Neuronal stem cell (in vitro differentiated cells): ENCODE measurements at regions not wholly inside any gene's neighbourhood (a gene's known extent, or its start where the extent isn't known, plus 50 kb on each side); places are given as distances from the start of the nearest gene placed in this dataset.
A peak's percentile ranks its signal among the peaks of the same experiment; 100 is the strongest.

Source experiments
- DNase-seq: peaks from one replicate; pipeline ENCODE4 v3.0.0-alpha.2; 2013; ENCODE audit warnings: low spot score
- H2AFZ ChIP-seq: one replicate; pipeline ENCODE4 v1.6.1; 2013; ENCODE audit warnings: mild to moderate bottlenecking, low read length, inconsistent platforms
- H2AK5ac ChIP-seq: 2 replicates; pipeline ENCODE4 v1.6.1; 2013; ENCODE audit warnings: low read depth, mild to moderate bottlenecking, inconsistent platforms, low read length, moderate library complexity, mixed read lengths
- H2BK120ac ChIP-seq: 2 replicates; pipeline ENCODE4 v1.6.1; 2013; ENCODE audit warnings: low read depth, mild to moderate bottlenecking, inconsistent platforms, low read length, moderate library complexity, mixed read lengths
- H2BK12ac ChIP-seq: one replicate; pipeline ENCODE4 v1.6.1; 2013; ENCODE audit warnings: low read length, inconsistent platforms
- H2BK15ac ChIP-seq: 2 replicates; pipeline ENCODE4 v1.6.1; 2013; ENCODE audit warnings: mild to moderate bottlenecking, low read length, inconsistent platforms, mixed read lengths
- H2BK5ac ChIP-seq: one replicate; pipeline ENCODE4 v1.6.1; 2013; ENCODE audit warnings: inconsistent platforms, mild to moderate bottlenecking, low read length, moderate library complexity
- H3K14ac ChIP-seq: one replicate; pipeline ENCODE4 v1.6.1; 2013; ENCODE audit warnings: low read length, inconsistent platforms
- H3K18ac ChIP-seq: 2 replicates; pipeline ENCODE4 v1.6.1; 2013; ENCODE audit warnings: low read length, inconsistent platforms
- H3K23ac ChIP-seq: 2 replicates; pipeline ENCODE4 v1.6.1; 2013; ENCODE audit warnings: low read depth, mild to moderate bottlenecking, mixed read lengths, low read length, inconsistent platforms; ENCODE audit not compliant: poor library complexity
- H3K27ac ChIP-seq: replicated peaks from 3 replicates; pipeline ENCODE4 v1.5.1; 2013; ENCODE audit warnings: low read length, inconsistent platforms
- H3K27me3 ChIP-seq, 3 experiments: 2 replicates each; pipeline ENCODE4 v1.6.1; 2013; ENCODE audit warnings: low read length in 3 of 3, mild to moderate bottlenecking in 2 of 3, inconsistent platforms in 1 of 3, low read depth in 1 of 3, mixed read lengths in 1 of 3, moderate library complexity in 1 of 3; ENCODE audit not compliant: control insufficient read depth in 3 of 3, insufficient read depth in 3 of 3
- H3K36me3 ChIP-seq, 2 donors: replicated peaks in 1 of 2; 2 replicates each; pipeline ENCODE4 v1.6.1; 2013; ENCODE audit warnings: low read length in 2 of 2; ENCODE audit not compliant: control insufficient read depth in 2 of 2, insufficient read depth in 2 of 2
- H3K4ac ChIP-seq: 2 replicates; pipeline ENCODE4 v1.6.1; 2013; ENCODE audit warnings: inconsistent platforms, mild to moderate bottlenecking, low read length, moderate library complexity
- H3K4me1 ChIP-seq, 2 donors: 1 replicate in 1 of 2; 2 replicates in 1 of 2; pipeline ENCODE4 v1.6.1; 2013; ENCODE audit warnings: low read length in 2 of 2, low read depth in 1 of 2; ENCODE audit not compliant: control insufficient read depth in 2 of 2, insufficient read depth in 1 of 2
- H3K4me2 ChIP-seq: one replicate; pipeline ENCODE4 v1.6.1; 2013; ENCODE audit warnings: mild to moderate bottlenecking, low read length, inconsistent platforms; ENCODE audit not compliant: insufficient read depth, poor library complexity, severe bottlenecking
- H3K4me3 ChIP-seq, 2 donors: 2 replicates each; pipeline ENCODE4 v1.5.1; 2013; ENCODE audit warnings: low read length in 2 of 2, mild to moderate bottlenecking in 2 of 2, inconsistent platforms in 1 of 2, moderate library complexity in 1 of 2
- H3K79me1 ChIP-seq: one replicate; pipeline ENCODE4 v1.6.1; 2013; ENCODE audit warnings: low read depth, mild to moderate bottlenecking, inconsistent platforms, low read length, moderate library complexity
- H3K9ac ChIP-seq: one replicate; pipeline ENCODE4 v1.6.1; 2013; ENCODE audit warnings: mild to moderate bottlenecking, low read depth, low read length, inconsistent platforms; ENCODE audit not compliant: poor library complexity
- H3K9me3 ChIP-seq, 2 donors: replicated peaks in 1 of 2; 2 replicates each; pipeline versions ENCODE3 to v1.6.1; 2013; ENCODE audit warnings: low read length in 2 of 2, mild to moderate bottlenecking in 2 of 2, inconsistent platforms in 1 of 2, low read depth in 1 of 2, mixed read lengths in 1 of 2, moderate library complexity in 1 of 2; ENCODE audit not compliant: control insufficient read depth in 2 of 2, insufficient read depth in 1 of 2
- H4K8ac ChIP-seq: one replicate; pipeline ENCODE4 v1.6.1; 2013; ENCODE audit warnings: low read depth, mild to moderate bottlenecking, inconsistent platforms, low read length, moderate library complexity
- H4K91ac ChIP-seq: one replicate; pipeline ENCODE4 v1.6.1; 2013; ENCODE audit warnings: low read length, low read depth, mild to moderate bottlenecking, inconsistent platforms; ENCODE audit not compliant: poor library complexity
- WGBS, 2 donors: extraction: QIAGEN DNeasy Blood & Tissue Kit; methylation state at CpG; one replicate each; pipeline ENCODE4 v1.1.7; 2013; ENCODE audit warnings: missing lambda C conversion rate in 2 of 2, mixed read lengths in 1 of 2; ENCODE audit not compliant: insufficient read length in 2 of 2, insufficient replicate concordance in 1 of 2; ENCODE audit errors: extremely low coverage in 2 of 2; 5-methylcytosine and 5-hydroxymethylcytosine counted together

DNA sequence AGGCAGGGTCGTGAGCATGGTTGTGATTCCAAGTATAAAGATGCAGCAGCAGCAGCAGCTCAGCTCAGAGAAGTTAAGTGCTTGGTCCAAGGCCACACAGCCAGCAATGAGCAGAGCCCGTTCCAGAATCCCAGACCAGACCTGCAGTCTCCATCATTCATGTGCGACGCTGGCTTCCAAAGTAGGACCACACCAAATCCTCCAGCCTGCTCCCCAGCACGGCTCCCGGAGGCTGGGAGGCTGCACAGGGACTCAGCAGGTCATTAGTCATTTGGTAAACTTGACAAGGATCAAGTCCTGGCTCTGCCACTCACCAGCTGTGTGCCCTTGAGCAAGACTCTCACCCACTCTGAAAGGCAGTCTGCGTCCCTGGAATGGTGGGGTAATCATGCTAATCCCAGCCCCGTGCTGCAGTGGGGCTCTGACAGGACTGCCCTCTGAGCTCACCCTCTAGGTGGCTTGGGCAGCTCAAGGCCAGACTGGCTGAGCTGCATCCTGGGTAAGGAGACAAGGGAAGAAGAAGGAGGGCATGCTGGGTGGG lies 95.1 kb upstream of the TMEM132E start:
- H3K18ac ChIP-seq, result peak overlapping the region; percentile 38
- H4K8ac ChIP-seq, result no peak overlapping the region
- peaks cover 0 to 2% (median 0%) of the 10 kb centered on the region in 3 experiments for H3K27me3 ChIP-seq
- no peak overlapping the region for H2AFZ ChIP-seq
- no peaks in the 10 kb centered on the region for H3K9me3 ChIP-seq
- H2BK5ac ChIP-seq, result peak overlapping the region; percentile 39
- no peak overlapping the region for H3K27ac ChIP-seq
- peak overlapping the region; percentile 14 for H2BK15ac ChIP-seq
- no peak overlapping the region for H4K91ac ChIP-seq
- WGBS, 2 donors, result no CpG with 5 or more reads among the region's 8 CpGs
- no peaks in the 10 kb centered on the region for H3K36me3 ChIP-seq
- no peak overlapping the region for H3K23ac ChIP-seq
- H3K4me1 ChIP-seq, result peaks cover 0 to 6% of the 10 kb centered on the region in 2 donors
- H2BK12ac ChIP-seq, result peak overlapping the region; percentile 7
- no peak overlapping the region for H3K14ac ChIP-seq
- H3K9ac ChIP-seq, result no peak overlapping the region
- H3K79me1 ChIP-seq, result no peaks in the 10 kb centered on the region
- no peak overlapping the region for H2AK5ac ChIP-seq
- H2BK120ac ChIP-seq, result no peak overlapping the region
- H3K4me2 ChIP-seq, result no peak overlapping the region
- no peak overlapping the region for H3K4ac ChIP-seq
- DNase-seq, result no peak
- H3K4me3 ChIP-seq, result no peak overlapping the region

- H3K27me3 ChIP-seq, result no peaks in the 10 kb centered on the region
- no peak overlapping the region for H4K91ac ChIP-seq
- no peaks in the 10 kb centered on the region for H3K36me3 ChIP-seq
- H2BK5ac ChIP-seq, result no peak overlapping the region
- H3K4me3 ChIP-seq, result no peak overlapping the region
- peak overlapping the region; percentile 76 for H3K18ac ChIP-seq
- no peak overlapping the region for H2BK120ac ChIP-seq
- H3K23ac ChIP-seq, result no peak overlapping the region
- no peak overlapping the region for H2AFZ ChIP-seq
- DNase-seq, result no peak
- no peak overlapping the region for H2BK15ac ChIP-seq
- H3K79me1 ChIP-seq, result no peaks in the 10 kb centered on the region
- H3K4me1 ChIP-seq, result peaks cover 0 to 9% of the 10 kb centered on the region in 2 donors
- H2AK5ac ChIP-seq, result peak overlapping the region; percentile 18
- H3K4me2 ChIP-seq, result no peak overlapping the region
- no peaks in the 10 kb centered on the region for H3K9me3 ChIP-seq
- no peak overlapping the region for H3K4ac ChIP-seq
- no peak overlapping the region for H3K9ac ChIP-seq
- WGBS, 2 donors, result no CpG with 5 or more reads among the region's 7 CpGs
- no peak overlapping the region for H3K27ac ChIP-seq
- peak overlapping the region; percentile 64 for H2BK12ac ChIP-seq
- H4K8ac ChIP-seq, result no peak overlapping the region
- no peak overlapping the region for H3K14ac ChIP-seq
These were observed 96.7 kb upstream of the TMEM132E start for GRCh38 chr17:34482730-34483129.

DNA sequence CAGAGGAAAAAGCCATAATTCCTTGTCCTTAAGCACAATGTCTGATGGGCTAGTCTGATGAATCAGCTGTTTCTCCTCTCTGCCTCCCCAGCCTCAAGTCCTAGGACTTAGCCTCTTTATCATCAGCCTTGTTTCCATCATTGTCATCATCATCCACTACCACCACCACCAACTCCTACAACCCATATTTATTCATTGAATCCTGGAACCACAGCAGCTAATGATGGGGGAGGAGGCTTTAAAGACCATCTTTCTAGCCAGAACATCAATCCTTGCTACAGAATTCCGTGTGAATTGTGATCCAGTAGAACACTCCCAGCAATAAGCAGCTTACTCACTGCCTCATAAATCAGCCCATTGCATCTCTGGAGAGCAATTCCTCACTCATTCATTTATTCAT lies 97.6 kb upstream of the TMEM132E start:
- no peak overlapping the region for H3K27ac ChIP-seq
- H2BK120ac ChIP-seq, result no peak overlapping the region
- H2BK12ac ChIP-seq, result no peak overlapping the region
- no peak overlapping the region for H2AFZ ChIP-seq
- H3K79me1 ChIP-seq, result no peaks in the 10 kb centered on the region
- no peak overlapping the region for H2BK5ac ChIP-seq
- no peak overlapping the region for H2AK5ac ChIP-seq
- no peak overlapping the region for H3K9ac ChIP-seq
- no peaks in the 10 kb centered on the region for H3K36me3 ChIP-seq
- H3K23ac ChIP-seq, result no peak overlapping the region
- no peak overlapping the region for H3K4me3 ChIP-seq
- no peak overlapping the region for H4K8ac ChIP-seq
- H4K91ac ChIP-seq, result no peak overlapping the region
- H3K4me1 ChIP-seq, result peaks cover 0 to 14% of the 10 kb centered on the region in 2 donors
- no peak overlapping the region for H3K4ac ChIP-seq
- H3K27me3 ChIP-seq, result no peaks in the 10 kb centered on the region
- H3K14ac ChIP-seq, result no peak overlapping the region
- DNase-seq, result no peak
- no peak overlapping the region for H3K4me2 ChIP-seq
- H3K18ac ChIP-seq, result no peak overlapping the region
- no peak overlapping the region for H2BK15ac ChIP-seq
- WGBS, 2 donors, result no CpG with 5 or more reads among the region's 1 CpG
- no peaks in the 10 kb centered on the region for H3K9me3 ChIP-seq

DNA sequence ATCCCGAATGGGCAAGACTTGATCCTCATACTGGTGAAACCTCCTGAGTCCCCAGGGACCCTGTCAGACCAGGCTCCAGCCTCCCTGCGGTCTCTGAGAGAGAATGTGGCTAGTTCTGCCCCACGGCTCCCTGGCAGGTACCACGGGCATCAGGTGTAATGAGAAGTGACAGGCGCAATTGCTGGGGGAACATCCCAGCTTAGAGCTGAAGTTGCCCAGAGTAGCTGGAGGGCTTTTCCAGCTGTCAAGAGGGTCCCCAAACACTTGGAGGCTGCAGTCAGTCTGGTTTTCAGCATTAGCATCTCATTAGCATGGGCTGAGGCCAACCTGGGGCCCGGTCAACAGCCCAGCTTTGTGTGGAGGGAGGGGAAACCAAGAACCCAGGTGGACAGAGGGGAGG lies 100.0 kb upstream of the TMEM132E start:
- Histone ChIP-seq H2AK5ac (no peak overlapping the region), H3K14ac (no peak overlapping the region), H3K27ac (no peak overlapping the region), H3K36me3 (no peaks in the 10 kb centered on the region), H3K4ac (no peak overlapping the region), H2BK120ac (no peak overlapping the region), H2BK12ac (peak overlapping the region; percentile 52), H4K8ac (peak overlapping the region; percentile 87), H2BK5ac (no peak overlapping the region), H3K9me3 (no peaks in the 10 kb centered on the region), H3K4me3 (no peak overlapping the region), H2AFZ (no peak overlapping the region), H3K4me1 (peaks cover 0 to 32% of the 10 kb centered on the region in 2 donors), H4K91ac (peak overlapping the region; percentile 56), H3K4me2 (no peak overlapping the region), H3K18ac (peak overlapping the region; percentile 60), H3K27me3 (no peaks in the 10 kb centered on the region), H3K9ac (no peak overlapping the region), H2BK15ac (peak overlapping the region; percentile 64), H3K79me1 (no peaks in the 10 kb centered on the region), H3K23ac (no peak overlapping the region)
- WGBS, 2 donors, result no CpG with 5 or more reads among the region's 6 CpGs
- no peak for DNase-seq
